Thoracic aorta (tissue), 2 donors: ENCODE measurements at regions not wholly inside any gene's neighbourhood (a gene's known extent, or its start where the extent isn't known, plus 50 kb on each side); places are given as distances from the start of the nearest gene placed in this dataset.
"Not testable (repeated sequence)": the region's sequence is repeated elsewhere in the genome, so short reads cannot be mapped to it uniquely, and the experiment has no call there.

ENCODE experiments used
- ATAC-seq: fragments of 150-250 bp; one replicate; pipeline ENCODE4 v1.8.0; 2017; ENCODE audit warnings: low read depth; ENCODE audit not compliant: insufficient number of reproducible peaks, low FRiP score
- DNase-seq: peaks from one replicate; pipeline ENCODE4 v3.0.0-alpha.2; 2020; ENCODE audit warnings: low spot score
- H3K27ac ChIP-seq, 2 donors: fragments of 200-600 bp; sonication (generic); 1 replicate in 1 of 2; 2 replicates in 1 of 2; pipeline ENCODE4 v1.5.1; 2016; ENCODE audit warnings: mild to moderate bottlenecking in 2 of 2, moderate library complexity in 2 of 2
- H3K27me3 ChIP-seq: fragments of 200-600 bp; sonication (generic); replicated peaks from 2 replicates; pipeline ENCODE4 v1.6.0; 2016; ENCODE audit warnings: mild to moderate bottlenecking; ENCODE audit not compliant: insufficient read depth
- H3K36me3 ChIP-seq: fragments of 200-600 bp; sonication (generic); one replicate; pipeline ENCODE4 v1.5.1; 2016
- H3K4me1 ChIP-seq, 2 donors: fragments of 200-600 bp; sonication (generic); 1 replicate in 1 of 2; 2 replicates in 1 of 2; pipeline versions ENCODE4 v1.5.1 to v1.6.0; 2016; ENCODE audit warnings: low read depth in 2 of 2, mild to moderate bottlenecking in 1 of 2; ENCODE audit not compliant: control insufficient read depth in 1 of 2
- H3K4me3 ChIP-seq: fragments of 200-600 bp; sonication (generic); 2 replicates; pipeline ENCODE4 v1.5.1; 2016; ENCODE audit warnings: mild to moderate bottlenecking
- H3K9me3 ChIP-seq: fragments of 200-600 bp; sonication (generic); 2 replicates; pipeline ENCODE4 v1.5.1; 2016
- CTCF ChIP-seq: fragments of 200-600 bp; sonication (generic); IDR thresholded peaks from one replicate; pipeline ENCODE4 v1.5.1; 2019; ENCODE audit warnings: antibody characterized with exemption

GRCh38 chr22:19607192-19608002 lies 83.2 kb upstream of the CLDN5 start:
- no peaks in the 10 kb centered on the region for H3K27me3 ChIP-seq
- no peak for TF ChIP-seq CTCF
- no peaks in the 10 kb centered on the region for H3K4me1 ChIP-seq
- no peak for ATAC-seq
- no peaks in the 10 kb centered on the region for H3K36me3 ChIP-seq
- DNase-seq = no peak
- no peak overlapping the region for H3K4me3 ChIP-seq
- no peaks in the 10 kb centered on the region for H3K9me3 ChIP-seq
- H3K27ac ChIP-seq = no peak overlapping the region

- no peak for DNase-seq
- Histone ChIP-seq H3K9me3 (no peaks in the 10 kb centered on the region), H3K27me3 (no peaks in the 10 kb centered on the region), H3K36me3 (no peaks in the 10 kb centered on the region), H3K27ac (no peak overlapping the region), H3K4me3 (no peak overlapping the region), H3K4me1 (no peaks in the 10 kb centered on the region)
- TF ChIP-seq CTCF = no peak
- ATAC-seq = no peak
Observed at GRCh38 chr22:19608003-19608690, 83.9 kb upstream of the CLDN5 start.

- not testable (repeated sequence) for DNase-seq, H3K4me3 ChIP-seq, H3K9me3 ChIP-seq, H3K36me3 ChIP-seq, ATAC-seq, H3K27me3 ChIP-seq, H3K4me1 ChIP-seq, H3K27ac ChIP-seq
Observed at GRCh38 chr22:19609753-19610152, 85.5 kb upstream of the CLDN5 start.

- Histone ChIP-seq H3K4me3 (no peak overlapping the region), H3K27me3 (no peaks in the 10 kb centered on the region), H3K4me1 (no peaks in the 10 kb centered on the region), H3K27ac (no peak overlapping the region), H3K9me3 (no peaks in the 10 kb centered on the region), H3K36me3 (no peaks in the 10 kb centered on the region)
- ATAC-seq (no peak), DNase-seq (no peak)
- no peak for TF ChIP-seq CTCF
Observed at GRCh38 chr22:19610518-19611253, 86.5 kb upstream of the CLDN5 start.

GRCh38 chr22:19611590-19611989 lies 87.4 kb upstream of the CLDN5 start:
- no peak overlapping the region for H3K4me3 ChIP-seq
- DNase-seq = no peak
- no peaks in the 10 kb centered on the region for H3K9me3 ChIP-seq
- H3K4me1 ChIP-seq = no peaks in the 10 kb centered on the region
- no peak for TF ChIP-seq CTCF
- ATAC-seq = no peak
- no peak overlapping the region for H3K27ac ChIP-seq
- H3K36me3 ChIP-seq = no peaks in the 10 kb centered on the region
- H3K27me3 ChIP-seq = no peaks in the 10 kb centered on the region
